Caco-2 (cell line): ENCODE measurements at regions not wholly inside any gene's neighbourhood (a gene's known extent, or its start where the extent isn't known, plus 50 kb on each side); places are given as distances from the start of the nearest gene placed in this dataset.

Experiments used
- BruUV-seq: library from RNA; stranded (reverse); fragments of 400-500 nt; replicated peaks from 2 replicates; lab custom pipeline; 2021; lab: Mats Ljungman, UMichigan
- CTCF ChIA-PET: fragments of 300-600 bp; sonication (Branson Sonifier 250); formaldehyde crosslinking; loops from one replicate; lab custom pipeline; 2022; ENCODE audit warnings: antibody characterized with exemption; lab: Charles Lee
- POLR2A ChIA-PET: fragments of 300-600 bp; sonication (Branson Sonifier 250); formaldehyde crosslinking; loops from one replicate; lab custom pipeline; 2022; ENCODE audit warnings: antibody characterized with exemption; lab: Charles Lee
- DNase-seq, 2 experiments: peaks; one replicate each; pipeline versions ENCODE4 v3.0.0 to v3.0.0-alpha.2; 2020 to 2022
- H3K27me3 ChIP-seq: replicated peaks from 2 replicates; pipeline ENCODE4 v1.6.0; 2011; ENCODE audit warnings: low read length; ENCODE audit not compliant: control insufficient read depth, insufficient read depth
- H3K36me3 ChIP-seq: 2 replicates; pipeline ENCODE4 v1.5.1; 2011; ENCODE audit warnings: low read length; ENCODE audit not compliant: control insufficient read depth, insufficient read depth
- H3K4me1 ChIP-seq: fragments of 250-450 bp; sonication (Bioruptor Pico); 2 replicates; pipeline ENCODE4 v1.5.1; 2020; ENCODE audit warnings: mild to moderate bottlenecking
- H3K4me3 ChIP-seq: 2 replicates; pipeline ENCODE4 v1.5.1; 2011; ENCODE audit warnings: low read depth, mild to moderate bottlenecking, control low read depth, low read length
- H3K9me3 ChIP-seq: fragments of 250-450 bp; sonication (Bioruptor Pico); 2 replicates; pipeline ENCODE4 v1.5.1; 2020; ENCODE audit warnings: mild to moderate bottlenecking, moderate library complexity
- H3K27ac Mint-ChIP-seq: one replicate; pipeline ENCODE4 v1.8.0; 2022; ENCODE audit warnings: mixed read lengths; ENCODE audit not compliant: unreplicated experiment
- H3K27me3 Mint-ChIP-seq: one replicate; pipeline ENCODE4 v1.8.0; 2022; ENCODE audit warnings: mixed read lengths; ENCODE audit not compliant: insufficient read depth, unreplicated experiment
- H3K36me3 Mint-ChIP-seq: one replicate; pipeline ENCODE4 v1.8.0; 2022; ENCODE audit warnings: mild to moderate bottlenecking, mixed read lengths; ENCODE audit not compliant: insufficient read depth, unreplicated experiment
- H3K4me1 Mint-ChIP-seq: one replicate; pipeline ENCODE4 v1.8.0; 2022; ENCODE audit warnings: low read depth, mixed read lengths; ENCODE audit not compliant: unreplicated experiment
- H3K4me3 Mint-ChIP-seq: one replicate; pipeline ENCODE4 v1.8.0; 2022; ENCODE audit warnings: mild to moderate bottlenecking, moderate library complexity, mixed read lengths; ENCODE audit not compliant: unreplicated experiment
- H3K9me3 Mint-ChIP-seq: one replicate; pipeline ENCODE4 v1.8.0; 2022; ENCODE audit warnings: mixed read lengths; ENCODE audit not compliant: unreplicated experiment
- intact Hi-C: fragments of 100-400 bp; cut with micrococcal nuclease; formaldehyde crosslinking; loops from one replicate; pipeline ENCODE4 v1.10.0; 2022; ENCODE audit not compliant: unreplicated experiment
- TF ChIP-seq, protein P1 (sequence below), 2 experiments: fragments of 200-600 bp in 1 of 2; IDR thresholded peaks; 1 replicate in 1 of 2; 2 replicates in 1 of 2; pipeline versions ENCODE4 v1.5.1 to v1.8.0; 2011 to 2022; ENCODE audit warnings: antibody characterized with exemption in 1 of 2, control low read depth in 1 of 2, inconsistent platforms in 1 of 2, low read depth in 1 of 2, low read length in 1 of 2, mild to moderate bottlenecking in 1 of 2, moderate library complexity in 1 of 2; ENCODE audit not compliant: insufficient read depth in 1 of 2, severe bottlenecking in 1 of 2, unreplicated experiment in 1 of 2

DNA sequence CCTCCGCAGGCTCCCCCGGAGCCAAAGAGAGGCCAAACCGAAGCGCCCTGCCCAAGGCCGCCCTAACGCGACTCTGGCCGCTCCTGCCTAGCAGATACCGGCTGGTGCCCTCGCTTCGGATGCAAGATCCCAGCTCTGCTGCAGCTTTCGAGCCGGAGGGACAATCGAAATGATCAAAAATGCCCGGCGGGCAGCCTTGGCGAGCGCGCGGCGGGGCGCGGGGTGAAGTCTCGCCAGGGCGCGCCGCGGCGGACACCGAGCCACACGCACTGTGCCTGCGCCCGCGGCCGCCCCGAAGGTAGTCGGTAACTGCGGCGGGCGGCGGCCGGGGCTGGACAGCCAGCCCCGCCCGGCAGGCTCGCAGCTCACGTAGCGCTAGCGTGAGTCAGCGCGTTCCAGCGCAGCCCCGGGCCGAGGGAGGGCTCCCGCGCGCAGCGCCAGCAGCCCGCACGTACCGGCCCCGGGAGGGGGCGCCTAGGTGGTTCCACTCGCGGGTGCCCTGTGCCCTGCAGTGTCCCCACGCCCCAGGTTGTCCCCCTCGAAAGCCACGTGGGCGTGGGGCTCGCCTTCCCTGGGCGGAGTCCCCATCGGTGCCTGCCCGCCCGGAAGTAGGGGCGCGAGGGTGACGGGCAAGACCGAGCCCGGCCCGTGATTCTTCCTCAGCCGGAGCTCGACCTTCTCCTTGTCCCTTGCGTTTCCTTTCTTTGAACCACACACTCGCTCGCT is 109.2 kb upstream of the EGLN3 start:
- CTCF ChIA-PET, result interaction anchor here (0.8 to 1.4 kb wide), 4 partner anchors 8 to 240 kb away, joined by 4 to 9 read pairs (median 5); no protein-coding TSS in a partner anchor
- no peaks in the 10 kb centered on the region for H3K27me3 Mint-ChIP-seq
- Histone ChIP-seq H3K9me3 (no peaks in the 10 kb centered on the region), H3K36me3 (no peaks in the 10 kb centered on the region), H3K4me3 (peak overlapping the region; percentile 65), H3K27me3 (no peaks in the 10 kb centered on the region), H3K4me1 (peaks cover 20% of the 10 kb centered on the region)
- H3K27ac Mint-ChIP-seq, result peak overlapping the region; percentile 96
- intact Hi-C loops, result loop anchor here (2.0 to 10.0 kb wide), 2 partner anchors 109 to 165 kb away; partner anchors contain the start of gene EGLN3
- no peaks in the 10 kb centered on the region for H3K9me3 Mint-ChIP-seq
- DNase-seq, result peak; percentile 82 to 88
- H3K4me1 Mint-ChIP-seq, result peaks cover 7% of the 10 kb centered on the region
- peak overlapping the region; percentile 89 for H3K4me3 Mint-ChIP-seq
- peaks cover 6% of the 10 kb centered on the region for H3K36me3 Mint-ChIP-seq
- no TSS peak for BruUV-seq
- POLR2A ChIA-PET, result interaction anchor here (0.6 to 1.5 kb wide), 11 partner anchors 8 to 1948 kb away, joined by 3 to 12 read pairs (median 3); no protein-coding TSS in a partner anchor
- TF ChIP-seq, protein P1, sequence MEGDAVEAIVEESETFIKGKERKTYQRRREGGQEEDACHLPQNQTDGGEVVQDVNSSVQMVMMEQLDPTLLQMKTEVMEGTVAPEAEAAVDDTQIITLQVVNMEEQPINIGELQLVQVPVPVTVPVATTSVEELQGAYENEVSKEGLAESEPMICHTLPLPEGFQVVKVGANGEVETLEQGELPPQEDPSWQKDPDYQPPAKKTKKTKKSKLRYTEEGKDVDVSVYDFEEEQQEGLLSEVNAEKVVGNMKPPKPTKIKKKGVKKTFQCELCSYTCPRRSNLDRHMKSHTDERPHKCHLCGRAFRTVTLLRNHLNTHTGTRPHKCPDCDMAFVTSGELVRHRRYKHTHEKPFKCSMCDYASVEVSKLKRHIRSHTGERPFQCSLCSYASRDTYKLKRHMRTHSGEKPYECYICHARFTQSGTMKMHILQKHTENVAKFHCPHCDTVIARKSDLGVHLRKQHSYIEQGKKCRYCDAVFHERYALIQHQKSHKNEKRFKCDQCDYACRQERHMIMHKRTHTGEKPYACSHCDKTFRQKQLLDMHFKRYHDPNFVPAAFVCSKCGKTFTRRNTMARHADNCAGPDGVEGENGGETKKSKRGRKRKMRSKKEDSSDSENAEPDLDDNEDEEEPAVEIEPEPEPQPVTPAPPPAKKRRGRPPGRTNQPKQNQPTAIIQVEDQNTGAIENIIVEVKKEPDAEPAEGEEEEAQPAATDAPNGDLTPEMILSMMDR (IDR thresholded peaks at IDR 0.05; ENCODE audit: insufficient read depth in 1 of 2, low read depth in 1 of 2, low read length in 1 of 2, severe bottlenecking in 1 of 2, unreplicated experiment in 1 of 2), result peak in 1 of 2 experiments; percentile 18

DNA sequence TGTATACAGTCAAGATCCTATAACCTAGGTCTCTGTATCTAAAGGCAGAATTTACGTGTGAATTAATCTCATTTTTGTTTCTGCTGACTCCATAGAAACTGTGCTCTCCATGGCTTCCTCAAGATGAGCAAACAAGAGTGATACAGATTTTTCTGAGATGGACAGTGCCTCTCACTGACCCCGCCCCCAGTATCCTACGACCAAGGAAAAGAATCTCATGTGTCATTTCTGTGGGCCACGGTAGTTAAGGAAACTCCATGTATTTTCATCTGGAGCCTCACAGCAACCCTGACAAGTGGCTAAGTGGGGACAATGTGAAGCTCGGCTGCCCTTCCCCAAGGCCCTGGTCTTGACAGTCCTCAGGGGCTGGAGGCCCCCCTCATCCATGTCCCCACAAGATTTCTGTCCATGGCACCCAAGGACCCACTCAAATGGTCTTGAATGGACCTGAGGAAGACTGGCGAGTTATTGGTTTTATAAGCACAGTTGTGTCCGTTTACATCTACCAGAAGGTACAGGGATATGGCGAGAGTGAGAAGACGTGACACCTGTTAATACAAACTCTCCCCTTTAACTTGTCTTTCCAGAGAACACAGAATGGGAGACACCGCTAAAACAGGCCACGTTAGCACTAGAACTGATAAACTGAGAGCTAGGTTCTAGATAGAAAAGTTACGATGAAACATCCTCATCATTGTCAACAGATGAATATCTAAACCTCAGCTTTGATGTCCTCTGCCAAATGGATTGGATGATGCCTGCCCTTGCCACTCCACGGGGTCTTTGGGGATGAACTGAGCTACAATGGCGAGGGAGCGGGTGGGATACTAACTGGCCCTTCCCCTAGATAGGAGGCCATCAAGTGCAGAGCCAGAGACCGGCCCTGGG is 108.4 kb upstream of the EGLN3 start:
- DNase-seq, result peak in 1 of 2 experiments; percentile 35
- BruUV-seq, result TSS peak; percentile 80
- TF ChIP-seq, protein P1 (IDR thresholded peaks at IDR 0.05; ENCODE audit: insufficient read depth in 1 of 2, low read depth in 1 of 2, low read length in 1 of 2, severe bottlenecking in 1 of 2, unreplicated experiment in 1 of 2), result no peak
- Histone ChIP-seq H3K4me1 (peaks cover 15% of the 10 kb centered on the region), H3K36me3 (no peaks in the 10 kb centered on the region), H3K9me3 (no peaks in the 10 kb centered on the region), H3K27me3 (no peaks in the 10 kb centered on the region), H3K4me3 (peak overlapping the region; percentile 65)
- Mint-ChIP-seq H3K36me3 (peaks cover 6% of the 10 kb centered on the region), H3K27me3 (no peaks in the 10 kb centered on the region), H3K4me3 (peak overlapping the region; percentile 89), H3K9me3 (no peaks in the 10 kb centered on the region), H3K27ac (peak overlapping the region; percentile 96), H3K4me1 (peaks cover 7% of the 10 kb centered on the region)
- intact Hi-C loops, result no loop called here
- ChIA-PET CTCF (interaction anchor here (0.8 to 1.4 kb wide), 4 partner anchors 7 to 241 kb away, joined by 4 to 9 read pairs (median 5); no protein-coding TSS in a partner anchor), POLR2A (interaction anchor here (0.6 to 1.5 kb wide), 7 partner anchors 8 to 69 kb away, joined by 3 to 8 read pairs (median 3); no protein-coding TSS in a partner anchor)

DNA sequence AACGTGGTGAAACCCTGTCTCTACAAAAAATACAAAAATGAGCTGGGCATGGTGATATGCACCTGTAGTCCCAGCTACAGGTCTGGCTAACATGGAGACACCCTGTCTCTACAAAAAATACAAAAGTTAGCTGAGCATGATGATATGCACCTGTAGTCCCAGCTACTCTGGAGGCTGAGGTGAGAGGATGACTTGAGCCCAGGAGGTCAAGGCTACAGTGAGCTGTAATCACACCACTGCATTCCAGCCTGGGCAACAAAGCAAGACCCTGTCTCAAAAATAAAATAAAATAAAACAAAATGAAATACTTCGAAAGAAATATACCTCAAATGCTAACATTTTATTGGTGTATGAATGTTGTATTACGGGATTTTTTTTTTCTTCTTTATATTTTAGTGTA is 107.6 kb upstream of the EGLN3 start:
- DNase-seq, result no peak
- H3K4me3 Mint-ChIP-seq, result no peak overlapping the region
- H3K4me1 Mint-ChIP-seq, result peaks cover 13% of the 10 kb centered on the region
- Histone ChIP-seq H3K4me3 (no peak overlapping the region), H3K36me3 (no peaks in the 10 kb centered on the region), H3K27me3 (no peaks in the 10 kb centered on the region), H3K4me1 (peaks cover 9% of the 10 kb centered on the region), H3K9me3 (no peaks in the 10 kb centered on the region)
- no peaks in the 10 kb centered on the region for H3K27me3 Mint-ChIP-seq
- intact Hi-C loops, result no loop called here
- H3K9me3 Mint-ChIP-seq, result no peaks in the 10 kb centered on the region
- ChIA-PET CTCF (no interaction called here), POLR2A (no interaction called here)
- TF ChIP-seq, protein P1 (IDR thresholded peaks at IDR 0.05; ENCODE audit: insufficient read depth in 1 of 2, low read depth in 1 of 2, low read length in 1 of 2, severe bottlenecking in 1 of 2, unreplicated experiment in 1 of 2), result no peak
- BruUV-seq, result no TSS peak
- peaks cover 6% of the 10 kb centered on the region for H3K36me3 Mint-ChIP-seq
- no peak overlapping the region for H3K27ac Mint-ChIP-seq
